Astrocyte (in vitro differentiated cells and primary cell): ENCODE measurements at regions not wholly inside any gene's neighbourhood (a gene's known extent, or its start where the extent isn't known, plus 50 kb on each side); places are given as distances from the start of the nearest gene placed in this dataset.
A peak's percentile ranks its signal among the peaks of the same experiment; 100 is the strongest.
"Not testable (repeated sequence)": the region's sequence is repeated elsewhere in the genome, so short reads cannot be mapped to it uniquely, and the experiment has no call there.

Experiments
- DNase-seq: peaks from one replicate; pipeline ENCODE4 v3.0.0-alpha.2; 2010; ENCODE audit warnings: low read depth
- FAIRE-seq: peaks from 2 replicates; lab custom pipeline; 2011; peaks lifted over from hg19 to GRCh38; lab: Jason Lieb, UNC
- H2AFZ ChIP-seq: 2 replicates; pipeline ENCODE4 v1.6.0; 2012; ENCODE audit warnings: low read depth, low read length, inconsistent platforms
- H3K27ac ChIP-seq: 2 replicates; pipeline ENCODE4 v1.5.1; 2011; ENCODE audit warnings: low read depth, low read length, inconsistent platforms
- H3K27me3 ChIP-seq: 2 replicates; pipeline ENCODE4 v1.6.0; 2011; ENCODE audit warnings: low read length, inconsistent platforms; ENCODE audit not compliant: insufficient read depth
- H3K36me3 ChIP-seq: 2 replicates; pipeline ENCODE4 v1.5.1; 2011; ENCODE audit warnings: low read length, inconsistent platforms; ENCODE audit not compliant: insufficient read depth
- H3K4me1 ChIP-seq: 2 replicates; pipeline ENCODE4 v1.5.1; 2011; ENCODE audit warnings: low read length, inconsistent platforms; ENCODE audit not compliant: insufficient read depth
- H3K4me2 ChIP-seq: 2 replicates; pipeline ENCODE4 v1.6.0; 2012; ENCODE audit warnings: low read length, inconsistent platforms
- H3K4me3 ChIP-seq: 2 replicates; pipeline ENCODE4 v1.5.1; 2011; ENCODE audit warnings: low read depth, mild to moderate bottlenecking, low read length, inconsistent platforms; ENCODE audit not compliant: insufficient read depth
- H3K79me2 ChIP-seq: 2 replicates; pipeline ENCODE4 v1.6.0; 2012; ENCODE audit warnings: mild to moderate bottlenecking, low read length, inconsistent platforms; ENCODE audit not compliant: insufficient read depth
- H3K9ac ChIP-seq: 2 replicates; pipeline ENCODE4 v1.6.0; 2012; ENCODE audit warnings: mild to moderate bottlenecking, low read length, inconsistent platforms
- H3K9me3 ChIP-seq: 2 replicates; pipeline ENCODE4 v1.5.1; 2012; ENCODE audit warnings: low read depth, mild to moderate bottlenecking, low read length, inconsistent platforms; ENCODE audit not compliant: insufficient read depth
- H4K20me1 ChIP-seq: 2 replicates; pipeline ENCODE4 v1.6.0; 2012; ENCODE audit warnings: low read length, inconsistent platforms; ENCODE audit not compliant: insufficient read depth
- H3K27ac Mint-ChIP-seq: one replicate; pipeline ENCODE4 v1.8.0; 2021; ENCODE audit warnings: mild to moderate bottlenecking, mixed read lengths; ENCODE audit not compliant: unreplicated experiment
- H3K27me3 Mint-ChIP-seq: one replicate; pipeline ENCODE4 v1.8.0; 2021; ENCODE audit warnings: low read depth, mixed read lengths; ENCODE audit not compliant: unreplicated experiment
- H3K36me3 Mint-ChIP-seq: one replicate; pipeline ENCODE4 v1.8.0; 2021; ENCODE audit warnings: low read depth, mixed read lengths; ENCODE audit not compliant: unreplicated experiment
- H3K4me1 Mint-ChIP-seq: one replicate; pipeline ENCODE4 v1.8.0; 2021; ENCODE audit warnings: low read depth, mixed read lengths; ENCODE audit not compliant: unreplicated experiment
- H3K4me3 Mint-ChIP-seq: one replicate; pipeline ENCODE4 v1.8.0; 2021; ENCODE audit warnings: mild to moderate bottlenecking, moderate library complexity, mixed read lengths; ENCODE audit not compliant: unreplicated experiment
- H3K9me3 Mint-ChIP-seq: one replicate; pipeline ENCODE4 v1.8.0; 2021; ENCODE audit warnings: mild to moderate bottlenecking, mixed read lengths; ENCODE audit not compliant: unreplicated experiment
- EZH2 ChIP-seq: IDR thresholded peaks from 2 replicates; pipeline ENCODE4 v1.6.1; 2012; ENCODE audit warnings: mild to moderate bottlenecking, low read length, inconsistent platforms; ENCODE audit not compliant: insufficient read depth
- TF ChIP-seq, protein P1 (sequence below): IDR thresholded peaks from 2 replicates; pipeline ENCODE4 v1.5.1; 2011; ENCODE audit warnings: low read depth, mild to moderate bottlenecking, inconsistent platforms, low read length, moderate library complexity; ENCODE audit not compliant: insufficient read depth

DNA sequence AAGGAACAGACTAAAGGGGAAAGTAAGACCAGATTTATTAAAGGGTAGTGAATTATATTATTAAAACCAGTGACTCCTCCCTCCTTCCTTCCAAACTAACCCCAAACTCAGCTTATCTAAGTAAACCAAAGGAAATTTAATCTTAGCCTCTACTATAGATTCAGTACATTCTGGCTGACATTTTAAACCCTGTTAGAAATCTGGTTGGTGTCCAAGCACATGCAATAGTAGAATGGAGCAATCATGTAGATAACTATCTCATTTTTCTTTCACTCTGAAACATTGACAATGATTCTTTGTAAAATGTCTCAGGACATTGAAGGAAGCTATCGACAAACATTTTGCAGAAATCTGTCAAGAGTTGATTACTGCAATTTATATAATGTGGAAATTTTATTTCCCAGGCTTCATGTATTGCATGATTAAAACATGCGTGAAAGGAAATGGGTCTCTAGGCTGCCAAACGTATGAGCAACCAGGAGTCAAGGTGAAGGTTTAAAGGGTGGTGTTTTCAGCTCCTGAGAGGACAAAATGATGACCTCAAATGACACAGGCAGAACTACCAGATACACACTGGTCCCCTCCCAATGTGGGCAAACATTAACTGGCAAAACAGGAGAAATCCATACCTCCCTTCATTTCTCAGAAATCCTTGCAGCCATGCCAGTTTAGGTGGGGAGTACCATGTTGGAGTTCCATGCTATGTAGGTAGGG is 58.2 kb upstream of the RBM47 start:
- H3K27me3 ChIP-seq = no peaks in the 10 kb centered on the region
- H3K27ac ChIP-seq = no peak overlapping the region
- no peak for DNase-seq
- no peaks in the 10 kb centered on the region for H3K79me2 ChIP-seq
- H3K4me2 ChIP-seq = no peak overlapping the region
- H3K9me3 ChIP-seq = peaks cover 2% of the 10 kb centered on the region
- peaks cover 4% of the 10 kb centered on the region for H3K4me1 ChIP-seq
- Mint-ChIP-seq H3K4me1 (peaks cover 9% of the 10 kb centered on the region), H3K27me3 (peaks cover 2% of the 10 kb centered on the region), H3K9me3 (peaks cover 6% of the 10 kb centered on the region), H3K4me3 (no peak overlapping the region), H3K36me3 (no peaks in the 10 kb centered on the region), H3K27ac (no peak overlapping the region)
- H3K9ac ChIP-seq = no peak overlapping the region
- TF ChIP-seq EZH2 = no peak
- TF ChIP-seq, protein P1, sequence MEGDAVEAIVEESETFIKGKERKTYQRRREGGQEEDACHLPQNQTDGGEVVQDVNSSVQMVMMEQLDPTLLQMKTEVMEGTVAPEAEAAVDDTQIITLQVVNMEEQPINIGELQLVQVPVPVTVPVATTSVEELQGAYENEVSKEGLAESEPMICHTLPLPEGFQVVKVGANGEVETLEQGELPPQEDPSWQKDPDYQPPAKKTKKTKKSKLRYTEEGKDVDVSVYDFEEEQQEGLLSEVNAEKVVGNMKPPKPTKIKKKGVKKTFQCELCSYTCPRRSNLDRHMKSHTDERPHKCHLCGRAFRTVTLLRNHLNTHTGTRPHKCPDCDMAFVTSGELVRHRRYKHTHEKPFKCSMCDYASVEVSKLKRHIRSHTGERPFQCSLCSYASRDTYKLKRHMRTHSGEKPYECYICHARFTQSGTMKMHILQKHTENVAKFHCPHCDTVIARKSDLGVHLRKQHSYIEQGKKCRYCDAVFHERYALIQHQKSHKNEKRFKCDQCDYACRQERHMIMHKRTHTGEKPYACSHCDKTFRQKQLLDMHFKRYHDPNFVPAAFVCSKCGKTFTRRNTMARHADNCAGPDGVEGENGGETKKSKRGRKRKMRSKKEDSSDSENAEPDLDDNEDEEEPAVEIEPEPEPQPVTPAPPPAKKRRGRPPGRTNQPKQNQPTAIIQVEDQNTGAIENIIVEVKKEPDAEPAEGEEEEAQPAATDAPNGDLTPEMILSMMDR = no peak
- H4K20me1 ChIP-seq = no peaks in the 10 kb centered on the region
- no peak overlapping the region for H3K4me3 ChIP-seq
- FAIRE-seq = peak; percentile 5
- H2AFZ ChIP-seq = no peak overlapping the region
- no peaks in the 10 kb centered on the region for H3K36me3 ChIP-seq

DNA sequence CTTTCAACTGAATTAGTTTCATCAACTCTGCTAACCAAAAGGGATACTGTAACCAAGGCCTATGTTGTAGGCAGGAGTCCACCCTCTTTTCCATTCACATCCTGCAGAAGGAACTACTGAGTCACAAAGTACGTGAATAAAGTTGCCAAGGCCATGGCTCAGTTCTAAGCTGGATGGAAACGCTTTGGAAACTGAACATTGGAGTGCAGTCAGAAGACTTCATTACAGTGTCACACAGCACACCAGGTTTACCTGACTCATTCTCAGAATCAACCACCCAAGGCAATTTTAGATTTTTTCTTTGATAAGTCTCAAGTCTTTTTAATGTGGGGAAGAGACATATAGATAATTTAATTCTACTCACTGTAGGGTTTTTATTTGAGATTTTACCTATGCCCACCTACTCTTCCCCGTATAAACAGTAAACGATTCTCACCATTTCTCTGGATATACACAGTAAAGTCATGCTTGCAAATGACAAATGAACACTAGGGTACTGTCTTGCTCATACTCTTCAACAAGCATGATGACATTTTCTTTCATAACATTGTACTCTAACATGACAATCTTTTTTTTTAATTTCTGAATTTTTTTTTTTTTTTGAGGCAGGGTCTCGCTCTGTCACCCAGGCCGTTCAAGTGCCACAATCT is 58.9 kb upstream of the RBM47 start:
- Mint-ChIP-seq H3K4me1 (peaks cover 9% of the 10 kb centered on the region), H3K9me3 (peaks cover 6% of the 10 kb centered on the region), H3K36me3 (no peaks in the 10 kb centered on the region), H3K4me3 (no peak overlapping the region), H3K27ac (no peak overlapping the region), H3K27me3 (peaks cover 2% of the 10 kb centered on the region)
- no peaks in the 10 kb centered on the region for H4K20me1 ChIP-seq
- peaks cover 2% of the 10 kb centered on the region for H3K9me3 ChIP-seq
- H3K4me3 ChIP-seq = no peak overlapping the region
- no peak overlapping the region for H3K27ac ChIP-seq
- TF ChIP-seq, protein P1 = no peak
- TF ChIP-seq EZH2 = no peak
- H3K27me3 ChIP-seq = no peaks in the 10 kb centered on the region
- no peaks in the 10 kb centered on the region for H3K36me3 ChIP-seq
- H3K4me1 ChIP-seq = peaks cover 4% of the 10 kb centered on the region
- no peak overlapping the region for H3K4me2 ChIP-seq
- DNase-seq (no peak), FAIRE-seq (no peak)
- H2AFZ ChIP-seq = no peak overlapping the region
- H3K9ac ChIP-seq = no peak overlapping the region
- H3K79me2 ChIP-seq = no peaks in the 10 kb centered on the region

DNA sequence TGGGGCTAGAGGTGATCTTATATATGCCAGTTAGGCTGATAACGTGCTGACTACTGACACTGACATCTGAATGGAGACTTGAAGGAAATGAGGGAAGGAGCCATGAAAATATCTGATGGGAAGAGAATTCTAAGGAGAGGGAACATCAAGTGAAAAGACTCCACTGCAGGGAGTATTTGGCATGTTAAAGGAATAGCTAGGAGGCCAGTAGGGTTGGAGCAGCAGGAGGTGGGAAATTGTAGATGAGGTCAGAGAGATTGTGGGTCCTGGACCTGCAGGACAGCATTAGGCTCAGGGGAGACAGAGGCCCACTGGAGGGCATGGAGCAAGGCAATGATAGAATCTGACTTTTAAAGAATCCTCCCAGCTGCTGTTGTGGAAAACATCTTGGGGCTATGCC is 55.8 kb upstream of the NSUN7 start:
- TF ChIP-seq, protein P1 = no peak
- no peak for TF ChIP-seq EZH2
- H3K79me2 ChIP-seq = no peaks in the 10 kb centered on the region
- peaks cover 2% of the 10 kb centered on the region for H3K27me3 Mint-ChIP-seq
- no peak for DNase-seq
- H3K27ac ChIP-seq = no peak overlapping the region
- no peaks in the 10 kb centered on the region for H4K20me1 ChIP-seq
- H2AFZ ChIP-seq = no peak overlapping the region
- H3K9me3 Mint-ChIP-seq = peaks cover 6% of the 10 kb centered on the region
- peaks cover 2% of the 10 kb centered on the region for H3K9me3 ChIP-seq
- no peaks in the 10 kb centered on the region for H3K36me3 ChIP-seq
- no peak overlapping the region for H3K4me2 ChIP-seq
- no peak overlapping the region for H3K27ac Mint-ChIP-seq
- no peak overlapping the region for H3K9ac ChIP-seq
- H3K27me3 ChIP-seq = no peaks in the 10 kb centered on the region
- H3K36me3 Mint-ChIP-seq = no peaks in the 10 kb centered on the region
- no peak overlapping the region for H3K4me3 Mint-ChIP-seq
- no peak overlapping the region for H3K4me3 ChIP-seq
- H3K4me1 ChIP-seq = no peaks in the 10 kb centered on the region
- H3K4me1 Mint-ChIP-seq = no peaks in the 10 kb centered on the region
- no peak for FAIRE-seq

DNA sequence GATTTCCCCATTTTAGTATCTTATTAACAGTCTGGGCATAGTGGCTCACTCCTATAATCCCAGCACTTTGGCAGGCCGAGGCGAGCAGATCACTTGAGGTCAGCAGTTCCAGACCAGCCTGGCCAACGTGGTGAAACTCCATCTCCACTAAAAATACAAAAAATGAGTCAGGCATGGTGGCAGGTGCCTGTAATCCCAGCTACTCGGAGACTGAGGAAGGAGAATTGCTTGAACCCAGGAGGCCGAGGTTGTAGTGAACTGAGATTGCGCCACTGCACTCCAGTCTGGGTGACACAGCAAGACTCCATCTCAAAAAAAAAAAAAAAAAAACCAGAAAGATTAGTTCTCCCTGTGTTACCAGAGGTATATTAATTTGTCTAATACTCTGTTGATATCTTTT is 52.3 kb upstream of the NSUN7 start:
- H3K4me1 ChIP-seq, H3K27me3 ChIP-seq, H3K27ac Mint-ChIP-seq, H3K4me3 Mint-ChIP-seq, H3K9me3 ChIP-seq, H3K4me1 Mint-ChIP-seq, H4K20me1 ChIP-seq, DNase-seq, H3K36me3 ChIP-seq, FAIRE-seq, H3K4me3 ChIP-seq, H3K4me2 ChIP-seq, H3K27ac ChIP-seq, H3K79me2 ChIP-seq, H3K27me3 Mint-ChIP-seq, H3K9me3 Mint-ChIP-seq, H3K9ac ChIP-seq, H2AFZ ChIP-seq, H3K36me3 Mint-ChIP-seq: not testable (repeated sequence)
